PFSK-1 (cell line): ENCODE measurements at regions not wholly inside any gene's neighbourhood (a gene's known extent, or its start where the extent isn't known, plus 50 kb on each side); places are given as distances from the start of the nearest gene placed in this dataset.

Experiments
- FOXP2 ChIP-seq: optimal IDR thresholded peaks from 2 replicates; pipeline ENCODE3; 2011; ENCODE audit warnings: borderline replicate concordance, control low read depth, inconsistent platforms; ENCODE audit not compliant: insufficient read depth; ENCODE audit errors: extremely low read length, extremely low read depth
- POLR2AphosphoS5 ChIP-seq: IDR thresholded peaks from 2 replicates; pipeline ENCODE4 v1.6.1; 2012; ENCODE audit warnings: low read depth, mild to moderate bottlenecking, control low read depth, low read length, moderate library complexity
- REST ChIP-seq, 2 experiments: IDR thresholded peaks; 2 replicates each; pipeline versions ENCODE4 v1.6.1 to v1.8.0; 2011 to 2012; ENCODE audit warnings: low read depth in 2 of 2, low read length in 2 of 2, control low read depth in 1 of 2, inconsistent platforms in 1 of 2, mild to moderate bottlenecking in 1 of 2, moderate library complexity in 1 of 2; ENCODE audit not compliant: insufficient read depth in 1 of 2
- SIN3A ChIP-seq: IDR thresholded peaks from 2 replicates; pipeline ENCODE4 v1.6.1; 2012; ENCODE audit warnings: mild to moderate bottlenecking, low read length, moderate library complexity, borderline replicate concordance; ENCODE audit not compliant: insufficient read depth
- TAF1 ChIP-seq: IDR thresholded peaks from 2 replicates; pipeline ENCODE4 v1.6.1; 2012; ENCODE audit warnings: low read length, control low read depth, borderline replicate concordance; ENCODE audit not compliant: insufficient read depth

DNA sequence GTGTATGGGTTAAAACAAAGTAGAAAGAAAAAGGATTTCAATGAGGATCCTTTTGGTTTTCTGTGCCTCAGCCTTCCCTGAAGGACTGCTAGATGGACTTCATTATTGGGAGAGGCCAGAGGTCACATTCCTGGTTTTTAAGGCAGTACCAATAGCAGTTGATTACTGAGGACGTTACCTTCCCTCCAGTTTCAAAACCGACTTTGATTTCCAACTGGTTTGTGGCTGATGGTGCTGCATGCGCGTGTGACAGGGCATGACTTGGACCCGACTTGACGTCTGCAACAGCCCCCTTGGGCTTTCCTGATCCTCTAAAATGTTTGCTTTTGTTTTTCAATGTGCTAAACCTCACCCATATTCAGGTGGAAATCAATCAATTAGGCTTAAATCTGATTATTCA, 314.3 kb upstream of the ARGLU1 start:
- TF ChIP-seq POLR2AphosphoS5: no peak
- TF ChIP-seq FOXP2: no peak
- TF ChIP-seq TAF1: no peak
- no peak for TF ChIP-seq REST (IDR thresholded peaks at IDR 0.05; ENCODE audit: insufficient read depth in 1 of 2, low read depth in 2 of 2, low read length in 2 of 2)
- no peak for TF ChIP-seq SIN3A

DNA sequence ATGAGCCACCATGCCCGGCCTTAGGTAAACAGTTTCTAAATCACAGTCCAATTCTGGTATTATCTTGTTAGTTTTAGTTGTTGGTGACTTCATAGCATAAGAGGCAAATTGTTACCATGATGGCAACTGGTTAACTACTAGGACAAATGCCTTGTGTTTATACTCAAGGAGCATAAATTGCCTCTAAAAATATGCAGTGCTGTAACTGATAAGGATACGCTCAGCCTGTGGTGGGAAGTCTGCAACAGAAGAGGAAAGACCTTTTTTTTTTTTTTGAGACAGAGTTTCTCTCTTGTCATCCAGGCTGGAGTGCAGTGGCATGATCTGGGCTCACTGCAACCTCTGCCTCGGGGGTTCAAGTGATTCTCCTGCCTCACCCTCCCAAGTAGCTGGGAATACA, 311.9 kb upstream of the ARGLU1 start:
- TF ChIP-seq REST (IDR thresholded peaks at IDR 0.05; ENCODE audit: insufficient read depth in 1 of 2, low read depth in 2 of 2, low read length in 2 of 2) (no peak), SIN3A (no peak), TAF1 (no peak), FOXP2 (no peak), POLR2AphosphoS5 (no peak)

DNA sequence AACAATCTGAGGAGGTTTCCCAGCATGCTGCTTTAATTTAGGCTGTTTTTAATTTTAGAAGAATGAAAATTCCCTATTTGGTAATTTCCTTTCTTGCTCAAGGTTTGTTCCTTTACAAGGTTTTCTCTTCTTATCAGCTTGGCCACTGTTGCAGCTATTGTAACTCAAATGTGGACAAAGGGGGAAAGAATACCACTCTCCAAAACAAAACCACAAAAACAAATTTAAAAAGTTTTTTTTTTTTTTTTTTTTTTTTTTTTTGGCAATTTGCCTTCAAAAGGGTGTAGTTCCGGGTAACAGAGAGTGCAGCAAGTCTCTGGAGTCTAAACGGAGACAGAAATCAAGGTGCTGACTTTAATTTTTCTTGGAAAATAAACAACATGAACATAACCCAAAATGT, 306.4 kb upstream of the ARGLU1 start:
- TF ChIP-seq TAF1 (no peak), REST (IDR thresholded peaks at IDR 0.05; ENCODE audit: insufficient read depth in 1 of 2, low read depth in 2 of 2, low read length in 2 of 2) (no peak), POLR2AphosphoS5 (no peak), FOXP2 (no peak), SIN3A (no peak)

GRCh38 chr13:106873810-106874209, 305.9 kb upstream of the ARGLU1 start:
- TF ChIP-seq POLR2AphosphoS5 (no peak), SIN3A (no peak), FOXP2 (no peak), REST (IDR thresholded peaks at IDR 0.05; ENCODE audit: insufficient read depth in 1 of 2, low read depth in 2 of 2, low read length in 2 of 2) (no peak), TAF1 (no peak)

DNA sequence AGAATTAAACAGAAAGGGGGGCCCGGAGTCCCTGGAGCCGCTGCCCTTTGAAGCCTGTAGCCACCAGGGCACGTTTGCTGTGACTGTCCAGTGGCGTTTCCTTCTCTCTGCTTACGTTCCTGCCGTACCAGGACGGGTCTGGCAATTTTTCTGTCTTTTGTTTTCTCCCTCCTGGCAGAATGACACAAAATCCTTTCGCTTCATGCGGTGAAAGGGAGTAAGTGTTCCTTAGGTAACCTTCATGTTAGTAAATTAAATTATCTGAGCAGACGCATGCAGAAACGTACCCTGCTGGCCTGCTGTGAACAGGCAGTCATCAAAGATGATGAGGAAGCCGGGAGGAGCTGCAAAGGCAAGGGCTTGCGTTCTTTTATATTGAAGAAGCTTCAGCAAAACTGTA, 299.3 kb upstream of the ARGLU1 start:
- TF ChIP-seq REST (IDR thresholded peaks at IDR 0.05; ENCODE audit: insufficient read depth in 1 of 2, low read depth in 2 of 2, low read length in 2 of 2): no peak
- no peak for TF ChIP-seq SIN3A
- no peak for TF ChIP-seq POLR2AphosphoS5
- no peak for TF ChIP-seq FOXP2
- no peak for TF ChIP-seq TAF1
